ENCODE measurements at regions not wholly inside any gene's neighbourhood (a gene's known extent, or its start where the extent isn't known, plus 50 kb on each side); places are given as distances from the start of the nearest gene placed in this dataset.

- BruUV-seq (replicated peaks): no TSS peak
- no peaks in the 10 kb centered on the region for H3K27me3 ChIP-seq (replicated peaks; ENCODE audit: control insufficient read depth, insufficient read depth, low read length)
- no peaks in the 10 kb centered on the region for H3K36me3 Mint-ChIP-seq (ENCODE audit: insufficient read depth, unreplicated experiment)
These were observed 74.9 kb upstream of the APCDD1 start for GRCh38 chr18:10379522-10379921.

GRCh38 chr18:10381516-10381915, 72.9 kb upstream of the APCDD1 start:
- TF ChIP-seq CTCF (IDR thresholded peaks at IDR 0.05; ENCODE audit: insufficient read depth in 1 of 2, low read depth in 1 of 2, low read length in 1 of 2, severe bottlenecking in 1 of 2, unreplicated experiment in 1 of 2): no peak
- CTCF ChIA-PET: no interaction called here
- Mint-ChIP-seq H3K4me1 (ENCODE audit: low read depth, unreplicated experiment) (peaks cover under 1% of the 10 kb centered on the region), H3K36me3 (ENCODE audit: insufficient read depth, unreplicated experiment) (no peaks in the 10 kb centered on the region), H3K27ac (ENCODE audit: unreplicated experiment) (no peak overlapping the region), H3K27me3 (ENCODE audit: insufficient read depth, unreplicated experiment) (no peaks in the 10 kb centered on the region), H3K9me3 (ENCODE audit: unreplicated experiment) (no peaks in the 10 kb centered on the region), H3K4me3 (ENCODE audit: unreplicated experiment) (no peak overlapping the region)
- POLR2A ChIA-PET: no interaction called here
- H3K4me1 ChIP-seq: peaks cover 14% of the 10 kb centered on the region
- no peaks in the 10 kb centered on the region for H3K9me3 ChIP-seq
- intact Hi-C loops (cut with micrococcal nuclease; ENCODE audit: unreplicated experiment): no loop called here
- no peak for DNase-seq
- H3K36me3 ChIP-seq (ENCODE audit: control insufficient read depth, insufficient read depth, low read length): no peaks in the 10 kb centered on the region
- no peaks in the 10 kb centered on the region for H3K27me3 ChIP-seq (replicated peaks; ENCODE audit: control insufficient read depth, insufficient read depth, low read length)
- BruUV-seq (replicated peaks): no TSS peak
- H3K4me3 ChIP-seq (ENCODE audit: low read depth, low read length): no peak overlapping the region

More at GRCh38 chr18:10379522-10379921, 74.9 kb upstream of the APCDD1 start:
- Histone ChIP-seq H3K4me3 (ENCODE audit: low read depth, low read length) (no peak overlapping the region), H3K36me3 (ENCODE audit: control insufficient read depth, insufficient read depth, low read length) (no peaks in the 10 kb centered on the region), H3K9me3 (no peaks in the 10 kb centered on the region), H3K4me1 (no peaks in the 10 kb centered on the region)
- Mint-ChIP-seq H3K27ac (ENCODE audit: unreplicated experiment) (no peak overlapping the region), H3K27me3 (ENCODE audit: insufficient read depth, unreplicated experiment) (no peaks in the 10 kb centered on the region), H3K4me3 (ENCODE audit: unreplicated experiment) (no peak overlapping the region), H3K4me1 (ENCODE audit: low read depth, unreplicated experiment) (no peaks in the 10 kb centered on the region), H3K9me3 (ENCODE audit: unreplicated experiment) (no peaks in the 10 kb centered on the region)
- intact Hi-C loops (cut with micrococcal nuclease; ENCODE audit: unreplicated experiment): no loop called here
- TF ChIP-seq CTCF (IDR thresholded peaks at IDR 0.05; ENCODE audit: insufficient read depth in 1 of 2, low read depth in 1 of 2, low read length in 1 of 2, severe bottlenecking in 1 of 2, unreplicated experiment in 1 of 2): no peak
- DNase-seq: no peak
- POLR2A ChIA-PET: no interaction called here
- CTCF ChIA-PET: no interaction called here

GRCh38 chr18:10381951-10382350, 72.5 kb upstream of the APCDD1 start:
- H3K27me3 Mint-ChIP-seq (ENCODE audit: insufficient read depth, unreplicated experiment): no peaks in the 10 kb centered on the region
- Histone ChIP-seq H3K9me3 (no peaks in the 10 kb centered on the region), H3K4me1 (peaks cover 18% of the 10 kb centered on the region), H3K27me3 (replicated peaks; ENCODE audit: control insufficient read depth, insufficient read depth, low read length) (no peaks in the 10 kb centered on the region), H3K4me3 (ENCODE audit: low read depth, low read length) (no peak overlapping the region), H3K36me3 (ENCODE audit: control insufficient read depth, insufficient read depth, low read length) (no peaks in the 10 kb centered on the region)
- ChIA-PET CTCF (no interaction called here), POLR2A (no interaction called here)
- intact Hi-C loops (cut with micrococcal nuclease; ENCODE audit: unreplicated experiment): no loop called here
- H3K4me3 Mint-ChIP-seq (ENCODE audit: unreplicated experiment): no peak overlapping the region
- peaks cover 5% of the 10 kb centered on the region for H3K4me1 Mint-ChIP-seq (ENCODE audit: low read depth, unreplicated experiment)
- TF ChIP-seq CTCF (IDR thresholded peaks at IDR 0.05; ENCODE audit: insufficient read depth in 1 of 2, low read depth in 1 of 2, low read length in 1 of 2, severe bottlenecking in 1 of 2, unreplicated experiment in 1 of 2): no peak
- BruUV-seq (replicated peaks): no TSS peak
- H3K27ac Mint-ChIP-seq (ENCODE audit: unreplicated experiment): no peak overlapping the region
- H3K36me3 Mint-ChIP-seq (ENCODE audit: insufficient read depth, unreplicated experiment): no peaks in the 10 kb centered on the region
- no peaks in the 10 kb centered on the region for H3K9me3 Mint-ChIP-seq (ENCODE audit: unreplicated experiment)
- no peak for DNase-seq
